ENCODE measurements at regions not wholly inside any gene's neighbourhood (a gene's known extent, or its start where the extent isn't known, plus 50 kb on each side); places are given as distances from the start of the nearest gene placed in this dataset.

DNA sequence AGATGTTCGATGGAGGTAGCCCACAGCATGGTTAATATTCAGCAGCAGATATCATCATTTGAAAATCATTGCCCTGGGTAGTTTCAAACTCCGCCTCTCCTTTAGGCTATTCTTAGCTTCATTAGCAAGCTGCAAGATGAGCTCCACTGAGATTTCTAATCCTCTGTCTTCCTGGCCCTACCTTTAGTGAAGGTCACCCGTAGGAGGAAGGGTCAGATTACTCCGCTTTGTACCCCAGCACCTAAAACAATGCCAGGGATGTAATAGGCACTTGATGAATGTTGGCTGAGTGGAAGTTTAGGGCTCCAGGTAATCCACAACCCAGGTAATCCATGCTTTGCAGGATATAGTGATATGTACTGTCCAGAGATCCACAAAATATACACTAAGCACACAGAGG, 260.1 kb upstream of the MTNR1B start (continued):
- TF ChIP-seq, protein P1, sequence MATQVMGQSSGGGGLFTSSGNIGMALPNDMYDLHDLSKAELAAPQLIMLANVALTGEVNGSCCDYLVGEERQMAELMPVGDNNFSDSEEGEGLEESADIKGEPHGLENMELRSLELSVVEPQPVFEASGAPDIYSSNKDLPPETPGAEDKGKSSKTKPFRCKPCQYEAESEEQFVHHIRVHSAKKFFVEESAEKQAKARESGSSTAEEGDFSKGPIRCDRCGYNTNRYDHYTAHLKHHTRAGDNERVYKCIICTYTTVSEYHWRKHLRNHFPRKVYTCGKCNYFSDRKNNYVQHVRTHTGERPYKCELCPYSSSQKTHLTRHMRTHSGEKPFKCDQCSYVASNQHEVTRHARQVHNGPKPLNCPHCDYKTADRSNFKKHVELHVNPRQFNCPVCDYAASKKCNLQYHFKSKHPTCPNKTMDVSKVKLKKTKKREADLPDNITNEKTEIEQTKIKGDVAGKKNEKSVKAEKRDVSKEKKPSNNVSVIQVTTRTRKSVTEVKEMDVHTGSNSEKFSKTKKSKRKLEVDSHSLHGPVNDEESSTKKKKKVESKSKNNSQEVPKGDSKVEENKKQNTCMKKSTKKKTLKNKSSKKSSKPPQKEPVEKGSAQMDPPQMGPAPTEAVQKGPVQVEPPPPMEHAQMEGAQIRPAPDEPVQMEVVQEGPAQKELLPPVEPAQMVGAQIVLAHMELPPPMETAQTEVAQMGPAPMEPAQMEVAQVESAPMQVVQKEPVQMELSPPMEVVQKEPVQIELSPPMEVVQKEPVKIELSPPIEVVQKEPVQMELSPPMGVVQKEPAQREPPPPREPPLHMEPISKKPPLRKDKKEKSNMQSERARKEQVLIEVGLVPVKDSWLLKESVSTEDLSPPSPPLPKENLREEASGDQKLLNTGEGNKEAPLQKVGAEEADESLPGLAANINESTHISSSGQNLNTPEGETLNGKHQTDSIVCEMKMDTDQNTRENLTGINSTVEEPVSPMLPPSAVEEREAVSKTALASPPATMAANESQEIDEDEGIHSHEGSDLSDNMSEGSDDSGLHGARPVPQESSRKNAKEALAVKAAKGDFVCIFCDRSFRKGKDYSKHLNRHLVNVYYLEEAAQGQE (IDR thresholded peaks at IDR 0.05; ENCODE audit: unreplicated experiment) = no peak

DNA sequence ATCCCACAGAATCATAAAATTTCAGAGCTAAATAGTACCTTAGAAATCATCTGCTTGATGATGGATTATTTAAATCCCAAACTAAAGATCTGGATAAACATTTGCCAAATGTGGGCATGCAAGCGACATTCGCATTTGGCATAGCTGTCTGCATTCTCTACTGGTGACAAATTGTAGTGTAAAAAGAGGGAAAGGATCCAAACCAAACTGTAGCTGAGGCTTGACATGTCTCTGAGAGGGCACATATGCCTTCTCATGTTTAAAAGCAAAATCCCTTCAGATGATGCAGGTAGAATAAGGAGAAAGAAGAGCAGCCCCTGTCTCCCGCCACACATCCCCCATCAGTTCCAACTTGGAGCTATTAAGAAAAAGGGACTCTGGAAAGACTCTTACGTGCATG, 257.5 kb upstream of the MTNR1B start:
- TF ChIP-seq POLR2AphosphoS5 (IDR thresholded peaks at IDR 0.05; ENCODE audit: low read depth) = no peak
- TF ChIP-seq, protein P1 (IDR thresholded peaks at IDR 0.05; ENCODE audit: unreplicated experiment) = no peak
- TF ChIP-seq ZNF114 (CRISPR knock-in tag; IDR thresholded peaks at IDR 0.05) = no peak
- TF ChIP-seq, protein P2, sequence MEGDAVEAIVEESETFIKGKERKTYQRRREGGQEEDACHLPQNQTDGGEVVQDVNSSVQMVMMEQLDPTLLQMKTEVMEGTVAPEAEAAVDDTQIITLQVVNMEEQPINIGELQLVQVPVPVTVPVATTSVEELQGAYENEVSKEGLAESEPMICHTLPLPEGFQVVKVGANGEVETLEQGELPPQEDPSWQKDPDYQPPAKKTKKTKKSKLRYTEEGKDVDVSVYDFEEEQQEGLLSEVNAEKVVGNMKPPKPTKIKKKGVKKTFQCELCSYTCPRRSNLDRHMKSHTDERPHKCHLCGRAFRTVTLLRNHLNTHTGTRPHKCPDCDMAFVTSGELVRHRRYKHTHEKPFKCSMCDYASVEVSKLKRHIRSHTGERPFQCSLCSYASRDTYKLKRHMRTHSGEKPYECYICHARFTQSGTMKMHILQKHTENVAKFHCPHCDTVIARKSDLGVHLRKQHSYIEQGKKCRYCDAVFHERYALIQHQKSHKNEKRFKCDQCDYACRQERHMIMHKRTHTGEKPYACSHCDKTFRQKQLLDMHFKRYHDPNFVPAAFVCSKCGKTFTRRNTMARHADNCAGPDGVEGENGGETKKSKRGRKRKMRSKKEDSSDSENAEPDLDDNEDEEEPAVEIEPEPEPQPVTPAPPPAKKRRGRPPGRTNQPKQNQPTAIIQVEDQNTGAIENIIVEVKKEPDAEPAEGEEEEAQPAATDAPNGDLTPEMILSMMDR (conservative IDR thresholded peaks at IDR 0.05; ENCODE audit: low read depth in 2 of 2) = no peak
- TF ChIP-seq, protein P3, sequence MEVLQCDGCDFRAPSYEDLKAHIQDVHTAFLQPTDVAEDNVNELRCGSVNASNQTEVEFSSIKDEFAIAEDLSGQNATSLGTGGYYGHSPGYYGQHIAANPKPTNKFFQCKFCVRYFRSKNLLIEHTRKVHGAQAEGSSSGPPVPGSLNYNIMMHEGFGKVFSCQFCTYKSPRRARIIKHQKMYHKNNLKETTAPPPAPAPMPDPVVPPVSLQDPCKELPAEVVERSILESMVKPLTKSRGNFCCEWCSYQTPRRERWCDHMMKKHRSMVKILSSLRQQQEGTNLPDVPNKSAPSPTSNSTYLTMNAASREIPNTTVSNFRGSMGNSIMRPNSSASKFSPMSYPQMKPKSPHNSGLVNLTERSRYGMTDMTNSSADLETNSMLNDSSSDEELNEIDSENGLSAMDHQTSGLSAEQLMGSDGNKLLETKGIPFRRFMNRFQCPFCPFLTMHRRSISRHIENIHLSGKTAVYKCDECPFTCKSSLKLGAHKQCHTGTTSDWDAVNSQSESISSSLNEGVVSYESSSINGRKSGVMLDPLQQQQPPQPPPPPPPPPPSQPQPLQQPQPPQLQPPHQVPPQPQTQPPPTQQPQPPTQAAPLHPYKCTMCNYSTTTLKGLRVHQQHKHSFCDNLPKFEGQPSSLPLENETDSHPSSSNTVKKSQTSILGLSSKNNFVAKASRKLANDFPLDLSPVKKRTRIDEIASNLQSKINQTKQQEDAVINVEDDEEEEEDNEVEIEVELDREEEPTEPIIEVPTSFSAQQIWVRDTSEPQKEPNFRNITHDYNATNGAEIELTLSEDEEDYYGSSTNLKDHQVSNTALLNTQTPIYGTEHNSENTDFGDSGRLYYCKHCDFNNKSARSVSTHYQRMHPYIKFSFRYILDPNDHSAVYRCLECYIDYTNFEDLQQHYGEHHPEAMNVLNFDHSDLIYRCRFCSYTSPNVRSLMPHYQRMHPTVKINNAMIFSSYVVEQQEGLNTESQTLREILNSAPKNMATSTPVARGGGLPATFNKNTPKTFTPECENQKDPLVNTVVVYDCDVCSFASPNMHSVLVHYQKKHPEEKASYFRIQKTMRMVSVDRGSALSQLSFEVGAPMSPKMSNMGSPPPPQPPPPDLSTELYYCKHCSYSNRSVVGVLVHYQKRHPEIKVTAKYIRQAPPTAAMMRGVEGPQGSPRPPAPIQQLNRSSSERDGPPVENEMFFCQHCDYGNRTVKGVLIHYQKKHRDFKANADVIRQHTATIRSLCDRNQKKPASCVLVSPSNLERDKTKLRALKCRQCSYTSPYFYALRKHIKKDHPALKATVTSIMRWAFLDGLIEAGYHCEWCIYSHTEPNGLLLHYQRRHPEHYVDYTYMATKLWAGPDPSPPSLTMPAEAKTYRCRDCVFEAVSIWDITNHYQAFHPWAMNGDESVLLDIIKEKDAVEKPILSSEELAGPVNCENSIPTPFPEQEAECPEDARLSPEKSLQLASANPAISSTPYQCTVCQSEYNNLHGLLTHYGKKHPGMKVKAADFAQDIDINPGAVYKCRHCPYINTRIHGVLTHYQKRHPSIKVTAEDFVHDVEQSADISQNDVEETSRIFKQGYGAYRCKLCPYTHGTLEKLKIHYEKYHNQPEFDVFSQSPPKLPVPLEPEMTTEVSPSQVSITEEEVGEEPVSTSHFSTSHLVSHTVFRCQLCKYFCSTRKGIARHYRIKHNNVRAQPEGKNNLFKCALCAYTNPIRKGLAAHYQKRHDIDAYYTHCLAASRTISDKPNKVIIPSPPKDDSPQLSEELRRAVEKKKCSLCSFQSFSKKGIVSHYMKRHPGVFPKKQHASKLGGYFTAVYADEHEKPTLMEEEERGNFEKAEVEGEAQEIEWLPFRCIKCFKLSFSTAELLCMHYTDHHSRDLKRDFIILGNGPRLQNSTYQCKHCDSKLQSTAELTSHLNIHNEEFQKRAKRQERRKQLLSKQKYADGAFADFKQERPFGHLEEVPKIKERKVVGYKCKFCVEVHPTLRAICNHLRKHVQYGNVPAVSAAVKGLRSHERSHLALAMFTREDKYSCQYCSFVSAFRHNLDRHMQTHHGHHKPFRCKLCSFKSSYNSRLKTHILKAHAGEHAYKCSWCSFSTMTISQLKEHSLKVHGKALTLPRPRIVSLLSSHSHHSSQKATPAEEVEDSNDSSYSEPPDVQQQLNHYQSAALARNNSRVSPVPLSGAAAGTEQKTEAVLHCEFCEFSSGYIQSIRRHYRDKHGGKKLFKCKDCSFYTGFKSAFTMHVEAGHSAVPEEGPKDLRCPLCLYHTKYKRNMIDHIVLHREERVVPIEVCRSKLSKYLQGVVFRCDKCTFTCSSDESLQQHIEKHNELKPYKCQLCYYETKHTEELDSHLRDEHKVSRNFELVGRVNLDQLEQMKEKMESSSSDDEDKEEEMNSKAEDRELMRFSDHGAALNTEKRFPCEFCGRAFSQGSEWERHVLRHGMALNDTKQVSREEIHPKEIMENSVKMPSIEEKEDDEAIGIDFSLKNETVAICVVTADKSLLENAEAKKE (CRISPR knock-in tag; IDR thresholded peaks at IDR 0.05) = no peak
- TF ChIP-seq, protein P4, sequence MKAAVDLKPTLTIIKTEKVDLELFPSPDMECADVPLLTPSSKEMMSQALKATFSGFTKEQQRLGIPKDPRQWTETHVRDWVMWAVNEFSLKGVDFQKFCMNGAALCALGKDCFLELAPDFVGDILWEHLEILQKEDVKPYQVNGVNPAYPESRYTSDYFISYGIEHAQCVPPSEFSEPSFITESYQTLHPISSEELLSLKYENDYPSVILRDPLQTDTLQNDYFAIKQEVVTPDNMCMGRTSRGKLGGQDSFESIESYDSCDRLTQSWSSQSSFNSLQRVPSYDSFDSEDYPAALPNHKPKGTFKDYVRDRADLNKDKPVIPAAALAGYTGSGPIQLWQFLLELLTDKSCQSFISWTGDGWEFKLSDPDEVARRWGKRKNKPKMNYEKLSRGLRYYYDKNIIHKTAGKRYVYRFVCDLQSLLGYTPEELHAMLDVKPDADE (IDR thresholded peaks at IDR 0.05) = no peak
- TF ChIP-seq EZH2phosphoT487 (IDR thresholded peaks at IDR 0.05; ENCODE audit: unreplicated experiment) = no peak
- TF ChIP-seq ZNF331 (CRISPR knock-in tag; IDR thresholded peaks at IDR 0.05; ENCODE audit: low read depth) = no peak
- H3K27me3 Mint-ChIP-seq (ENCODE audit: insufficient read depth, low read depth, poor library complexity) = peaks cover 5% of the 10 kb centered on the region
- no peak overlapping the region for H3K27ac ChIP-seq (ENCODE audit: low read depth)

More for the DNA sequence above, 257.5 kb upstream of the MTNR1B start:
- no peak overlapping the region for H3K4me3 Mint-ChIP-seq
- H3K9me3 Mint-ChIP-seq = no peaks in the 10 kb centered on the region
- peaks cover 53% of the 10 kb centered on the region for H3K4me1 ChIP-seq (ENCODE audit: insufficient read depth)
- no peak overlapping the region for H3K27ac Mint-ChIP-seq
- DNase-seq (ENCODE audit: low spot score) (no peak), ATAC-seq (no peak)
- H3K4me3 ChIP-seq = no peak overlapping the region
- H2AFZ ChIP-seq = no peak overlapping the region
- H3K79me2 ChIP-seq (replicated peaks; ENCODE audit: insufficient read depth) = no peaks in the 10 kb centered on the region
- no peaks in the 10 kb centered on the region for H3F3A ChIP-seq (replicated peaks; ENCODE audit: low read depth)
- 0 out of 2 replicates have a peak, but pooled peaks cover 7% of the 10 kb centered on the region for H3K9me2 ChIP-seq (ENCODE audit: insufficient read depth)
- H3K36me3 Mint-ChIP-seq (ENCODE audit: low read depth) = no peaks in the 10 kb centered on the region
- peaks cover 47% of the 10 kb centered on the region for H3K4me1 Mint-ChIP-seq
- H3K27me3 ChIP-seq (ENCODE audit: insufficient read depth) = no peaks in the 10 kb centered on the region
- no peaks in the 10 kb centered on the region for H4K20me1 ChIP-seq (replicated peaks; ENCODE audit: insufficient read depth)
- no peaks in the 10 kb centered on the region for H3K36me3 ChIP-seq (ENCODE audit: insufficient read depth)
- peak overlapping the region; percentile 30; the same call in 1 of the 2 replicates for H3K4me2 ChIP-seq

Measured in GM23338 (cell line).